HUES64 (cell line): ENCODE measurements at regions not wholly inside any gene's neighbourhood (a gene's known extent, or its start where the extent isn't known, plus 50 kb on each side); places are given as distances from the start of the nearest gene placed in this dataset.

Source experiments
- H3K27ac ChIP-seq: 2 replicates; pipeline ENCODE4 v1.7.0; 2013; ENCODE audit warnings: low read depth, low read length, inconsistent platforms
- H3K27me3 ChIP-seq: 2 replicates; pipeline ENCODE4 v1.6.1; 2013; ENCODE audit warnings: mild to moderate bottlenecking, low read length; ENCODE audit not compliant: insufficient read depth
- H3K36me3 ChIP-seq: 2 replicates; pipeline ENCODE4 v1.6.1; 2013; ENCODE audit warnings: mild to moderate bottlenecking, low read length; ENCODE audit not compliant: insufficient read depth
- H3K4me1 ChIP-seq: 2 replicates; pipeline ENCODE4 v1.6.1; 2013; ENCODE audit warnings: mild to moderate bottlenecking, low read length, moderate library complexity; ENCODE audit not compliant: insufficient read depth
- H3K4me3 ChIP-seq: 2 replicates; pipeline ENCODE4 v1.5.1; 2013; ENCODE audit warnings: mild to moderate bottlenecking, low read length, moderate library complexity
- H3K9ac ChIP-seq: 2 replicates; pipeline ENCODE4 v1.6.1; 2013; ENCODE audit warnings: mild to moderate bottlenecking, low read depth, low read length
- H3K9me3 ChIP-seq: 2 replicates; pipeline ENCODE4 v1.6.1; 2013; ENCODE audit warnings: low read depth, low read length; ENCODE audit not compliant: insufficient read depth
- WGBS: fragments of 150-250, 120-280 bp; methylation state at CpG from one replicate; pipeline ENCODE4 v1.1.7; 2013; ENCODE audit warnings: missing lambda C conversion rate; 5-methylcytosine and 5-hydroxymethylcytosine counted together

GRCh38 chr5:117713585-117714198 is 1139.1 kb upstream of the SEMA6A start:
- no peak overlapping the region for H3K9ac ChIP-seq
- no peak overlapping the region for H3K4me3 ChIP-seq
- H3K36me3 ChIP-seq, result no peaks in the 10 kb centered on the region
- H3K27ac ChIP-seq, result no peak overlapping the region
- H3K27me3 ChIP-seq, result no peaks in the 10 kb centered on the region
- H3K4me1 ChIP-seq, result no peaks in the 10 kb centered on the region
- peaks cover 53% of the 10 kb centered on the region for H3K9me3 ChIP-seq
- WGBS, result 86% methylated on average over 3 of the region's 3 CpGs

GRCh38 chr5:117701062-117701461 is 1126.4 kb upstream of the SEMA6A start:
- Histone ChIP-seq H3K9ac (no peak overlapping the region), H3K4me1 (no peaks in the 10 kb centered on the region), H3K27ac (no peak overlapping the region), H3K36me3 (no peaks in the 10 kb centered on the region), H3K4me3 (no peak overlapping the region), H3K9me3 (no peaks in the 10 kb centered on the region), H3K27me3 (no peaks in the 10 kb centered on the region)
- WGBS, result 88% methylated on average over 1 of the region's 1 CpG

DNA sequence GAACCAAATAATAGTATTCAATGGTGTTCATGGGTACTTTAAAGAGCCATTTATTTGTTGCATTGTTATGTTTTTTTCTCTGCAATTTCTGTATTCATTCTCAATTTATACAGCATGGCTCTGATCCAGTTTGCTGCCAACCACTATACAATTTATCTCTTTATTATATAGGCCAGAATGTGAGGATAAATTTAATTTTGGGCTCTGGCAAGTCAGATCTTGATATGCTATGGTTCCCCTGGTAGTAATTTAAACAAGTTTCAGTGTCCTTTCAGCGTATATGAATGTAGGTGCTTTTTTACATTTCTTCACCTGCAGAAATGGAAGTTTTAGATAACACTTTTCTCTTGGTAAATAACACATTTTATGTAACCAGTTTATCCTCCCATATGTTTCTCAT is 1118.0 kb upstream of the SEMA6A start:
- Histone ChIP-seq H3K4me1 (no peaks in the 10 kb centered on the region), H3K4me3 (no peak overlapping the region), H3K27ac (no peak overlapping the region), H3K9me3 (no peaks in the 10 kb centered on the region), H3K9ac (no peak overlapping the region), H3K27me3 (no peaks in the 10 kb centered on the region), H3K36me3 (no peaks in the 10 kb centered on the region)
- WGBS, result 87% methylated on average over 1 of the region's 1 CpG

- H3K9me3 ChIP-seq, result no peaks in the 10 kb centered on the region
- no peaks in the 10 kb centered on the region for H3K4me1 ChIP-seq
- WGBS, result 94% methylated on average over 4 of the region's 5 CpGs
- H3K4me3 ChIP-seq, result no peak overlapping the region
- no peak overlapping the region for H3K9ac ChIP-seq
- no peak overlapping the region for H3K27ac ChIP-seq
- H3K36me3 ChIP-seq, result no peaks in the 10 kb centered on the region
- no peaks in the 10 kb centered on the region for H3K27me3 ChIP-seq
Observed at GRCh38 chr5:117691081-117691870, 1116.7 kb upstream of the SEMA6A start.

DNA sequence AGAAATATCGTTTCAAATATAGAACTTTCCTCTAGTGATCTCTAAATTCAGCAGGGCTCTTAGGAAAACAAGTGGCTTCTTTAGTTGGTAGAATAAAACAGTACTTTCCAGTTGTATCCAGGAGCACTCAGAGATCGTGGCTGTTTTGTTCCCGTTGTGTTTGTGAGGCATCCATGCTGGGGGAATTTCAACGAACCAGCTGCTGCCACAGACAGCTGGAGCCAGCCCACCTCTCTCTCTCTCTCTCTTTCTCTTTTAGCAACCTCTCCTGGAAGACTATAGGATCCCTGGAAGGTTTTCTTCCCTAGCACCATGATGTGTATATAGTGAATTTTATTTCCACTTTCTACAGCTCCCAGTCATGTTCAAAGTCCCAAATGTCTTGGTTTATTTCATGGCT is 1116.0 kb upstream of the SEMA6A start:
- WGBS, result 93% methylated on average over 4 of the region's 4 CpGs
- Histone ChIP-seq H3K27me3 (no peaks in the 10 kb centered on the region), H3K4me3 (no peak overlapping the region), H3K9me3 (no peaks in the 10 kb centered on the region), H3K4me1 (no peaks in the 10 kb centered on the region), H3K9ac (no peak overlapping the region), H3K36me3 (no peaks in the 10 kb centered on the region), H3K27ac (no peak overlapping the region)

GRCh38 chr5:117686926-117687325 is 1112.3 kb upstream of the SEMA6A start:
- H3K36me3 ChIP-seq, result no peaks in the 10 kb centered on the region
- no peaks in the 10 kb centered on the region for H3K27me3 ChIP-seq
- 93% methylated on average over 3 of the region's 3 CpGs for WGBS
- H3K27ac ChIP-seq, result no peak overlapping the region
- H3K9ac ChIP-seq, result no peak overlapping the region
- H3K4me3 ChIP-seq, result no peak overlapping the region
- H3K9me3 ChIP-seq, result no peaks in the 10 kb centered on the region
- H3K4me1 ChIP-seq, result no peaks in the 10 kb centered on the region

- no peak overlapping the region for H3K27ac ChIP-seq
- no peak overlapping the region for H3K9ac ChIP-seq
- H3K9me3 ChIP-seq, result no peaks in the 10 kb centered on the region
- no peak overlapping the region for H3K4me3 ChIP-seq
- no peaks in the 10 kb centered on the region for H3K4me1 ChIP-seq
- no peaks in the 10 kb centered on the region for H3K36me3 ChIP-seq
- H3K27me3 ChIP-seq, result no peaks in the 10 kb centered on the region
- WGBS, result 97% methylated on average over 1 of the region's 2 CpGs
Observed at GRCh38 chr5:117682416-117682815, 1107.8 kb upstream of the SEMA6A start.

GRCh38 chr5:117681431-117682254 is 1107.0 kb upstream of the SEMA6A start:
- Histone ChIP-seq H3K4me1 (no peaks in the 10 kb centered on the region), H3K9me3 (no peaks in the 10 kb centered on the region), H3K27ac (no peak overlapping the region), H3K27me3 (no peaks in the 10 kb centered on the region), H3K36me3 (no peaks in the 10 kb centered on the region), H3K4me3 (no peak overlapping the region), H3K9ac (no peak overlapping the region)
- 91% methylated on average over 6 of the region's 6 CpGs for WGBS

GRCh38 chr5:117680426-117680825 is 1105.8 kb upstream of the SEMA6A start:
- Histone ChIP-seq H3K4me1 (no peaks in the 10 kb centered on the region), H3K36me3 (no peaks in the 10 kb centered on the region), H3K27me3 (no peaks in the 10 kb centered on the region), H3K4me3 (no peak overlapping the region), H3K9ac (no peak overlapping the region), H3K9me3 (no peaks in the 10 kb centered on the region), H3K27ac (no peak overlapping the region)
- WGBS, result 89% methylated on average over 1 of the region's 1 CpG

GRCh38 chr5:117679046-117679445 is 1104.4 kb upstream of the SEMA6A start:
- no peak overlapping the region for H3K27ac ChIP-seq
- H3K36me3 ChIP-seq, result no peaks in the 10 kb centered on the region
- no peak overlapping the region for H3K9ac ChIP-seq
- H3K9me3 ChIP-seq, result no peaks in the 10 kb centered on the region
- H3K4me1 ChIP-seq, result no peaks in the 10 kb centered on the region
- no peaks in the 10 kb centered on the region for H3K27me3 ChIP-seq
- H3K4me3 ChIP-seq, result no peak overlapping the region
- WGBS, result 93% methylated on average over 4 of the region's 4 CpGs

- Histone ChIP-seq H3K27ac (no peak overlapping the region), H3K4me1 (no peaks in the 10 kb centered on the region), H3K27me3 (no peaks in the 10 kb centered on the region), H3K9me3 (no peaks in the 10 kb centered on the region), H3K9ac (no peak overlapping the region), H3K4me3 (no peak overlapping the region), H3K36me3 (no peaks in the 10 kb centered on the region)
- WGBS, result 81% methylated on average over 4 of the region's 4 CpGs
Observed at GRCh38 chr5:117675646-117676045, 1101.0 kb upstream of the SEMA6A start.
